ENCODE measurements at regions not wholly inside any gene's neighbourhood (a gene's known extent, or its start where the extent isn't known, plus 50 kb on each side); places are given as distances from the start of the nearest gene placed in this dataset.

GRCh38 chr2:2871480-2872308 lies 505.9 kb downstream of the EIPR1 start:
- in situ Hi-C loops (cut with HindIII; ENCODE audit: low sequenced_read_pairs): no loop called here
- no peak for DNase-seq (ENCODE audit: low spot score)

GRCh38 chr2:2870106-2870505 lies 507.5 kb downstream of the EIPR1 start:
- in situ Hi-C loops (cut with HindIII; ENCODE audit: low sequenced_read_pairs): no loop called here
- peak; percentile 9 for DNase-seq (ENCODE audit: low spot score)

- in situ Hi-C loops (cut with HindIII; ENCODE audit: low sequenced_read_pairs): no loop called here
These were observed 508.1 kb downstream of the EIPR1 start for GRCh38 chr2:2869553-2869952.

GRCh38 chr2:2868085-2868484 lies 509.5 kb downstream of the EIPR1 start:
- in situ Hi-C loops (cut with HindIII; ENCODE audit: low sequenced_read_pairs): no loop called here
- DNase-seq (ENCODE audit: low spot score): no peak

More at GRCh38 chr2:2869553-2869952, 508.1 kb downstream of the EIPR1 start:
- no peak for DNase-seq (ENCODE audit: low spot score)

GRCh38 chr2:2867397-2867979 lies 510.1 kb downstream of the EIPR1 start:
- in situ Hi-C loops (cut with HindIII; ENCODE audit: low sequenced_read_pairs): no loop called here

GRCh38 chr2:2866459-2866858 lies 511.2 kb downstream of the EIPR1 start:
- in situ Hi-C loops (cut with HindIII; ENCODE audit: low sequenced_read_pairs): no loop called here
- DNase-seq (ENCODE audit: low spot score): no peak

More at GRCh38 chr2:2867397-2867979, 510.1 kb downstream of the EIPR1 start:
- DNase-seq (ENCODE audit: low spot score): no peak

- DNase-seq (ENCODE audit: low spot score): no peak
- in situ Hi-C loops (cut with HindIII; ENCODE audit: low sequenced_read_pairs): no loop called here
These were observed 515.2 kb downstream of the EIPR1 start for GRCh38 chr2:2862386-2862785.

GRCh38 chr2:2861666-2862240 lies 515.9 kb downstream of the EIPR1 start:
- DNase-seq (ENCODE audit: low spot score): no peak
- in situ Hi-C loops (cut with HindIII; ENCODE audit: low sequenced_read_pairs): no loop called here

GRCh38 chr2:2860589-2861300 lies 516.9 kb downstream of the EIPR1 start:
- in situ Hi-C loops (cut with HindIII; ENCODE audit: low sequenced_read_pairs): no loop called here
- DNase-seq (ENCODE audit: low spot score): no peak

GRCh38 chr2:2859732-2860131 lies 517.9 kb downstream of the EIPR1 start:
- in situ Hi-C loops (cut with HindIII; ENCODE audit: low sequenced_read_pairs): no loop called here
- DNase-seq (ENCODE audit: low spot score): no peak

- in situ Hi-C loops (cut with HindIII; ENCODE audit: low sequenced_read_pairs): no loop called here
- DNase-seq (ENCODE audit: low spot score): no peak
These were observed 518.5 kb downstream of the EIPR1 start for GRCh38 chr2:2859164-2859563.

GRCh38 chr2:2856723-2857415 lies 520.7 kb downstream of the EIPR1 start:
- no peak for DNase-seq (ENCODE audit: low spot score)
- in situ Hi-C loops (cut with HindIII; ENCODE audit: low sequenced_read_pairs): no loop called here

- DNase-seq (ENCODE audit: low spot score): no peak
- in situ Hi-C loops (cut with HindIII; ENCODE audit: low sequenced_read_pairs): no loop called here
These were observed 522.3 kb downstream of the EIPR1 start for GRCh38 chr2:2855297-2855696.

GRCh38 chr2:2853346-2853745 lies 522.3 kb upstream of the MYT1L start:
- DNase-seq (ENCODE audit: low spot score): peak; percentile 56
- in situ Hi-C loops (cut with HindIII; ENCODE audit: low sequenced_read_pairs): no loop called here

- peak; percentile 35 for DNase-seq (ENCODE audit: low spot score)
- in situ Hi-C loops (cut with HindIII; ENCODE audit: low sequenced_read_pairs): no loop called here
These were observed 521.0 kb upstream of the MYT1L start for GRCh38 chr2:2851806-2852777.

- in situ Hi-C loops (cut with HindIII; ENCODE audit: low sequenced_read_pairs): no loop called here
- no peak for DNase-seq (ENCODE audit: low spot score)
These were observed 520.2 kb upstream of the MYT1L start for GRCh38 chr2:2851316-2851715.

GRCh38 chr2:2850859-2851258 lies 519.8 kb upstream of the MYT1L start:
- in situ Hi-C loops (cut with HindIII; ENCODE audit: low sequenced_read_pairs): no loop called here
- DNase-seq (ENCODE audit: low spot score): no peak

GRCh38 chr2:2850218-2850755 lies 519.2 kb upstream of the MYT1L start:
- DNase-seq (ENCODE audit: low spot score): no peak
- in situ Hi-C loops (cut with HindIII; ENCODE audit: low sequenced_read_pairs): no loop called here
